ENCODE measurements at regions not wholly inside any gene's neighbourhood (a gene's known extent, or its start where the extent isn't known, plus 50 kb on each side); places are given as distances from the start of the nearest gene placed in this dataset.

- TF ChIP-seq POLR2A (IDR thresholded peaks at IDR 0.05; ENCODE audit: low read depth, low read length), result no peak
- no peak for TF ChIP-seq POLR2AphosphoS5 (IDR thresholded peaks at IDR 0.05; ENCODE audit: low read depth, low read length)
Measured at GRCh38 chr11:81472646-81473045, 1261.0 kb downstream of the FAM181B start.

All from GM12892 (cell line).